Erythroblast (primary cell): ENCODE measurements at regions not wholly inside any gene's neighbourhood (a gene's known extent, or its start where the extent isn't known, plus 50 kb on each side); places are given as distances from the start of the nearest gene placed in this dataset.

ENCODE experiments used
- DNase-seq, 2 experiments: peaks; one replicate each; lab custom pipeline; 2025; lab: John Stamatoyannopoulos, UW
- GATA1 ChIP-seq: IDR thresholded peaks from 2 replicates; pipeline ENCODE4 v1.6.1; 2011; ENCODE audit warnings: low read depth, mild to moderate bottlenecking, control low read depth, low read length, moderate library complexity
- POLR2A ChIP-seq: IDR thresholded peaks from 2 replicates; pipeline ENCODE4 v1.6.1; 2011; ENCODE audit warnings: mild to moderate bottlenecking, low read length

- no peak for TF ChIP-seq POLR2A
- no peak for TF ChIP-seq GATA1
- DNase-seq, result no peak
Measured at GRCh38 chr7:131272086-131272485, 55.6 kb upstream of the MKLN1 start.

- TF ChIP-seq POLR2A (no peak), GATA1 (no peak)
- DNase-seq, result no peak
Measured at GRCh38 chr7:131274986-131275385, 52.7 kb upstream of the MKLN1 start.

- TF ChIP-seq POLR2A (no peak), GATA1 (no peak)
- no peak for DNase-seq
Measured at GRCh38 chr7:131276190-131276589, 51.5 kb upstream of the MKLN1 start.

- DNase-seq, result no peak
- TF ChIP-seq GATA1 (no peak), POLR2A (no peak)
Measured at GRCh38 chr7:131276748-131277147, 50.9 kb upstream of the MKLN1 start.
